M059J (cell line): ENCODE measurements at regions not wholly inside any gene's neighbourhood (a gene's known extent, or its start where the extent isn't known, plus 50 kb on each side); places are given as distances from the start of the nearest gene placed in this dataset.
"Not testable (repeated sequence)": the region's sequence is repeated elsewhere in the genome, so short reads cannot be mapped to it uniquely, and the experiment has no call there.

Experiments used
- DNase-seq: peaks from one replicate; pipeline ENCODE4 v3.0.0-alpha.2; 2012; ENCODE audit warnings: low read depth

DNA sequence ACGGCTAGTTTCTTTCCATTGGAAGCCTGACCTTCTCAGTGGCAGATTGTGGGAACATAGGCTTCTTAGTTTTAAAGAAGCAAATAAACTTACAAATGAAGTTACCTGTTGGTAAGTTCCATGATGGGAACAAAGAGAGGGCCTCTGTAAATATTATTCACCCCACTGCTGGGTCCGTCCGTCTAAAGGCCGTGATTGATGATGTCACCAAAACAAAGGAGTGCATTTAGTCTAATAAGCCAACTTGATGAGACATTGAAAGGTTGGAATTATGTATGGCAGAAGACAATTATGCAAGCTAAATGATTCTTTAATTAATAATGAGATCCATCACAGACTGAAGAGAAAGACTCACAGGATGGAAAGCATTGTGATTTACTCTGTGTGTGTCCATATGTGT, 1091.9 kb upstream of the FANCL start:
- DNase-seq, result no peak

DNA sequence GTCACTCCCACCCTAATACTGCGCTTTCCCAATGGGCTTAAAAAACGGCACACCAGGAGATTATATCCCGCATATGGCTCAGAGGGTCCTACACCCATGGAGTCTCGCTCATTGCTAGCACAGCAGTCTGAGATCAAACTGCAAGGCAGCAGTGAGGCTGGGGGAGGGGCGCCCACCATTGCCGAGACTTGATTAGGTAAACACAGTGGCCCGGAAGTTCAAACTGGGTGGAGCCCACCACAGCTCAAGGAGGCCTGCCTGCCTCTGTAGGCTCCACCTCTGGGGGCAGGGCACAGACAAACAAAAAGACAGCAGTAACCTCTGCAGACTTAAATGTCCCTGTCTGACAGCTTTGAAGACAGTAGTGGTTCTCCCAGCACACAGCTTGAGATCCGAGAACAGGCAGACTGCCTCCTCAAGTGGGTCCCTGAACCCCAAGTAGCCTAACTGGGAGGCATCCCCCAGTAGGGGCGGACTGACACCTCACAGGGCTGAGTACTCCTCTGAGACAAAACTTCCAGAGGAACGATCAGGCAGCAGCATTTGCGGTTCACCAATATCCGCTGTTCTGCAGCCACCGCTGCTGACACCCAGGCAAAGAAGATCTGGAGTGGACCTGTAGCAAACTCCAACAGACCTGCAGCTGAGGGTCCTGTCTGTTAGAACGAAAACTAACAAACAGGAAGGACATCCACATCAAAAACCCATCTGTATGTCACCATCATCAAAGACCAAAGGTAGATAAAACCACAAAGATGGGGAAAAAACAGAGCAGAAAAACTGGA, 1085.6 kb upstream of the FANCL start:
- not testable (repeated sequence) for DNase-seq

DNA sequence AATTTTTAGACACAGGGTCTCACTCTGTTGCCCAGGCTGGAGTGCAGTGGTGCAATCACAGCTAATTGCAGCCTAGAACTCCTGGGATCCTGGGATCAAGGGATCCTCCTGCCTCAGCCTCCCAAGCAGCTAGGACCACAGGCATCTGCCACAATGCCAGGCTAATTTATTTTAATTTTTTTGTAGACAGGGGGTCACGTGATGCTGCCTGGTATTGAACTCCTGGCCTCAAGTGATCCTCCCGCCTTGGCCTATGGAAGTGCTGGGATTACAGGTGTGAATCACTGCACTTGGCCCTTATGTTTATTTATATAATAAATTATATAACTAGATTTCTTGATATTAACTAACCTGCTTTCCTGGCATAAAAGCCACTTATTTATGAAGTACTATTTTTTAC, 1081.7 kb upstream of the FANCL start:
- DNase-seq, result no peak

GRCh38 chr2:59322005-59322404, 1080.9 kb upstream of the FANCL start:
- DNase-seq, result no peak

- DNase-seq, result no peak
These were observed 1073.1 kb upstream of the FANCL start for GRCh38 chr2:59314031-59314766.

DNA sequence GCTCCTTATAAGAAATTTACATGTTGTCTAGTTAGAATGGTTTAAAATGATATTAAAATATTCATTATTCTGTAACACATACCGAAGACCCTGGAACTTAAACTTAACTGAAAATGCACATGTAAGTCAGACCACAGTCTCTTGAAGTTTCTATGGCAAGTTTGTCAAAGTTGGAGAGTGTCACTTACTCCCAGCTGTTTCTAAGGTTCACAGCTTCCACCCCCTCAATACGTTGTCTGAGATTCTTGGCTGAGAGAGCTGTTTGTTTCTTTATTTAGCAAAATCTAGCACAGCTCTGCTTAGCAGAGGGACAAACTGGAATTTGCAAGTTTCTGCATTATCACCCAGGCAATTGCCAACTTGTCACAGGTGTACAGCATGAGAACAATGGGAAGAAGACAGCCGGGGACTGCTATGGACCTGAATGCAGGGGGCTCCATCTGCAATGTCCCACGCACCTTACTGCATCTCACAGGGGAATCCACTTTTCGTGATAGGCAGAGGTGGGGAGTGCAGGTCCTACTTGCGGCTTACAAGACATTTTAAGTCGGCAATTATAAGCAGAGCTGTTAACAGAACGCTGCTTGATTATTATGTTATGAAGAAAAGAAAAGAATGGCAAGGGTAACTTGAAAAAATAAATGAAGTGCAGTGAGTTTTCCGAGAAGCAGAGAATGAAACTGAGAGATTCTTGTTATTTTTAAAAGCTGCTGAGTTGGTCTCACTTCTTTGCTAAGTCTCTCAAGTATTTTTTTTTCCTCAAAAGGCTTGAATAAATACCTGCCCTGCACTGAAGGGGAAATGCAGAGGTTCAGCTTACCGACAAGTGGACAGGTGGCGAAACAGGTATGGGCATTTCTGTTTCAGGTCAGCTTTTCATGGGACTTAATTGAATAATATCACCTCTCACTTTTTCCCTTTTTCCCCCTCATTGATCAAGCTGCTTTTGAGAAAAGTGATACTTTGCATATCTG, 1072.1 kb upstream of the FANCL start:
- DNase-seq, result no peak

GRCh38 chr2:59312029-59312428, 1070.9 kb upstream of the FANCL start:
- DNase-seq, result no peak

DNA sequence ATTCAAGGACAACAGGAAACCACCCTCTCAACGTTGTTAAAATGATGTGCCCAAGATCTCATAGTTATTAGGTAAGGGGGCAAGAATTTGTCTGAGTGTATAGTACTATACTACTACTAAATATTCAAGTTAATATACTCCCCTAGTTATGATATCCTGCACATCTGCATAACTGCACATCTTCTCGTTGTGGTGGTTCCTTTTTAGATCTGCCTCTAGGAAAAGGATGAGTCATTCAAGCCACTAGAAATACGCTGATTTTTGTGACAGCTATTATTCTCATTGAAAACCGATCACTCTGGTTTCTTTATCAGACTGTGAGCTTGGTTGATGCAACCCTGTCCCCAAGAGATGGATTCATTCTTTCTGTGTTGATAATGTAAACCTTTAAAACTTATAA, 1067.0 kb upstream of the FANCL start:
- no peak for DNase-seq

DNA sequence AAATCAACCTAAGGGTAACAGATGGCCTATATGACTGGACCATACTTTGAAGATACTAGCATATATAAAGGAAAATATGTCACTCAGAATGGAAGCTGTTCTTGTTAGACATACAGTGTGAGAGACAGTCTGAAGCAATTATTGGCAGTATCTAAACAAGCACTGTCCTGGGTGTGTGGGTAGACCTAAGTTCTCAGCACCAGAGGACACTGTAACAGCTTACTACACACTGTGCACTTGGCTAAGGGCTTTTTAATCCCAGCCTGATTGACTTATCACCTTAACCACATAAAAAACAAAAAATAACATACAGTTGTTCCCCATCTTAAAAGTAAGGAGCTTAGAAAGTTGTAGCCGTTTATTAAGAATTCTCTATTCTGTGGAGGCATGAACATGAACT, 1066.1 kb upstream of the FANCL start:
- DNase-seq, result no peak

DNA sequence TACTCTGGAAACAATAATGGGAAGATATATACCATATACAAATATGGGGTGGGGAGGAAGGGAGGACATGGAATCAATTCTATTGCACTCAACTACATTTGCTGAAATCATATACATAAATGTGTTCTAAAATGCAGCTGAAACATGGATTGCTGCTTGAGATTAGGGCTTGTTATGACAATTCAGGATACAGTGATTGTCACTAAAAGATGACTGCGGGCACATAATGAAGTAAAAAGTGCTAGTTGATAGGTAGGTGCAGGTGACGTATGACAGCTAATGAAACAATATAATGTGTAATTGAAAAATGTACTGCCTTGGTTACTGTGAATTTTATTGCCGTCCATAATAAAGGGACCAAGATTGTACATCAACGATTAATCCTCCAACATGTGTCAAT, 1062.1 kb upstream of the FANCL start:
- DNase-seq, result no peak

- no peak for DNase-seq
These were observed 1061.6 kb upstream of the FANCL start for GRCh38 chr2:59302683-59303082.

- DNase-seq, result peak; percentile 56
These were observed 1060.6 kb upstream of the FANCL start for GRCh38 chr2:59301466-59302402.

DNA sequence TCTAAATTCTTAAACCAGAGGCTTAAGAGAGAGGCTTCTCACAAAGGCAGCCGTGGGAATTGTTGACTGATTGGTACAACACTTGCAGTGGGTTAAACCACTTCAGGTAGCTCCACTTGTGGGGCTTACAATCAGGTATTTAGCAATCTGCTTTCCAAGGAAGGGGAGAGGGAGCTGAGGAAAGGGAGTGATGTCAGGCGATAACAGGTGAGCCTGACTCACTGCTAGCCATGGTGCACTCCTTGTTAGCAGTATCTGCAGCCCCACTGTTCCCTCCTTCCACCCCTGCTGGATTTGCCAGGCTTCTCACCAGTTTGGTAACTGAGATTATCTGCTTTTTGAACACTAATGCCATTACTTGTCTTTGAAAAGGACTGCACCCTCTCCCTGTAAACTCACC, 1056.7 kb upstream of the FANCL start:
- DNase-seq, result no peak

DNA sequence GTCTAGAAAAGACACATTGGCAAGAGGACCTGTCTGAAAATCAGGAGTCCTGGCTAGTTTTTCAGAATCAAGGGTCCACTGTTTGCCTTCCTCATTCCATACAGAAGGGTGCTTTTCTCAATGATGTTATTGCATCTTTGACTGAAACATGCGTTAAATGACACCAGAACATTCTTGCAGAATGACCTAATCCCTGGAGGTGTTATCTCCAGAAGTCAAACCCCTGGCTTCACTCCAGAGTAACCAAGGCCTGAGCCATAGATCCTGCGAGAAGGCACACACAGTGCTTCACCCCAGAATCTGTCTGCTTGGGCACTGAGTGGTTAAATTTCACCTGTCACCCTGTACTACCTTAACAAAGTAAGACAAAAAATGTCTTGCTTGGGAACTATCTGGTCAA, 1055.2 kb upstream of the FANCL start:
- DNase-seq, result no peak

DNA sequence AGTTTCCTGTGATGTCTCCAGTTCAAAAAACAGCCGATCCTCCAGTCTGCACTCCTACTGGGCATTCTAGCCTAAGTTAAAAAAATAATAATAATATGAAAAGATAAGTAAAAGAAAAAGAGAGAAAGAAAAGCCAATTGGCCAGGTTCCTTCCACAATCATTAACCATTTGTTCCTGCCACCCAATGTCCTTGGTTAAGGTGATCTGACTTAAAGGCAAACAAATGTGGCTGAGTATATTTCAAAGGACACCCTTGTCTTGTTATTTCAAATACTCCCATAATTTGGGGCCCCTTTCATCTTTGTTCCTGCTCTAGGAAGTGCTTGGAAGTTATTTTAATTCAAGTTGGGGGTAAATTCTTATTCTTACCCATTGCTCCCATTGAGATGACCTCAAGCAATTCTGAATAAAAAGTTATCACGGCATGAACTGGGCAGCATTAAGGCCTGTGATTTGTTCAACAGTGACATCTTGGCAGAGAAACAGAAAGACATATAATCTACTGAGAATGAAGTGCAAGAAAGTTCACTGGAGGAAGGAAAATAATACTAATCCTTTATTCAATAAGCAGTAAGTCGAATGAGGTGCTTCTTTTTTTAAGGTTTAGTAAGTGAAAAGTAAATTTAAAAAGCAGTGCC, 1054.5 kb upstream of the FANCL start:
- no peak for DNase-seq

GRCh38 chr2:59288771-59289170, 1047.6 kb upstream of the FANCL start:
- no peak for DNase-seq

DNA sequence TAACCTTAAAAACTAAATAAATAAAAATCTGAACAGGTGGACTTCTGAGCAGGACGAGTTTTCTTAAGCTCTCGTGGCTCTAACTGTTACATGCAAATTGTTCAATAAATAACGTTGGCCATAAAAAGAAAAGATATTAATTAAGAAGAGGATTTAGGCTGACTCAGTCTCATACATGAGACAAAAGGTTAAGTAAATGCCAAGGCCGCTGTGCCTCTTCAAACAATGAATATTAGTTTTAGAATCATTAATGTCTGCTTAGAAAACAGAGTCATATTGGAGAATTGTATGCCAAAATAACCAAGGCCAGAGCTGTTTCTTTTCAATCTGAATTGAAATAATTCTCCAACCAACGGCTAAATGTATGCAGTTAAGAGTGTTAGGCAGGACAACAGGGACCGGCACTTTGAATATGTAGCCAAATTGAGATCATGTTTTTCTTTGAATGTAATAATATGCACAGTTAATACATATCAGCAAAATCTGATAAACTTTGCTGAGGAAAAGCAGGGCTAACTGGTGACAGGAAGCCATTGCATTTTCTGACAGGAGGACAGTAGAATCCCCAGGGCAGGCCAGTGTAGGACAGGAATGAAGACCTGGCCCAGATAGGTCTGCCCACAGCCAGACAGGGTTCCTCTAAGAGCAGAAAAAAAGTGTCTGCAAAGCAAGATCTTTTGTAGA, 1041.4 kb upstream of the FANCL start:
- no peak for DNase-seq

GRCh38 chr2:59277671-59278070, 1036.5 kb upstream of the FANCL start:
- DNase-seq, result no peak

GRCh38 chr2:59276917-59277316, 1035.8 kb upstream of the FANCL start:
- no peak for DNase-seq

DNA sequence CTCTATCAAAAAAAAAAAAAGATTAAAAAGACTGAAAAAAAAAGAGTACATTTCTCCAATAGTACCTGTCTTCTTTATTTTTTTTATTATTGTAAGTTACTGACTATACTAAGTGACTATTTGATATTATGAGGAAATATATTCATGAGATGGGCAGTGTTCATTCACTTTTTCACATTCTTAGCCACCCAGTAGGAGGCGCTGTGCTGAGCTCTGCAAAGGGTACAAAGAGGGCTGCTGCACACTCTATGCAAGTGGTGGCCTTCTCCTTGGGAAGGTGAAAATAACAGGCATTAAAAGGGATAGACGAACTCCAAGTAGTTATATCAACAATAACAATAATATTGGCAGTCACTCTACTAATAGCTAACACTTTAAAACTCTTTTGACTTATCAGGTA, 1034.9 kb upstream of the FANCL start:
- no peak for DNase-seq
